Muscle of leg (tissue), 3 donors: ENCODE measurements at regions not wholly inside any gene's neighbourhood (a gene's known extent, or its start where the extent isn't known, plus 50 kb on each side); places are given as distances from the start of the nearest gene placed in this dataset.

ENCODE experiments used
- DNase-seq: peaks from one replicate; pipeline ENCODE4 v3.0.0; 2013
- H3K27ac ChIP-seq: one replicate; pipeline ENCODE4 v1.5.1; 2013; ENCODE audit warnings: mild to moderate bottlenecking, low read length, control low read depth
- H3K27me3 ChIP-seq: one replicate; pipeline ENCODE4 v1.6.1; 2013; ENCODE audit warnings: low read length; ENCODE audit not compliant: control insufficient read depth, insufficient read depth
- H3K36me3 ChIP-seq: one replicate; pipeline ENCODE4 v1.6.1; 2013; ENCODE audit warnings: low read length; ENCODE audit not compliant: control insufficient read depth, insufficient read depth
- H3K4me1 ChIP-seq: one replicate; pipeline ENCODE4 v1.6.1; 2013; ENCODE audit warnings: low read length; ENCODE audit not compliant: control insufficient read depth, insufficient read depth
- H3K4me3 ChIP-seq: one replicate; pipeline ENCODE4 v1.5.1; 2013; ENCODE audit warnings: low read length, control low read depth
- H3K9me3 ChIP-seq: replicated peaks from 2 replicates; pipeline ENCODE4 v1.6.1; 2013; ENCODE audit warnings: low read depth, low read length; ENCODE audit not compliant: control insufficient read depth
- WGBS: methylation state at CpG from one replicate; pipeline ENCODE4 v1.1.5; 2013; ENCODE audit warnings: missing lambda C conversion rate; ENCODE audit not compliant: insufficient coverage; 5-methylcytosine and 5-hydroxymethylcytosine counted together

GRCh38 chr6:91114123-91114708 lies 527.3 kb upstream of the MAP3K7 start:
- Histone ChIP-seq H3K9me3 (no peaks in the 10 kb centered on the region), H3K27ac (no peak overlapping the region), H3K36me3 (no peaks in the 10 kb centered on the region), H3K27me3 (no peaks in the 10 kb centered on the region), H3K4me3 (no peak overlapping the region), H3K4me1 (no peaks in the 10 kb centered on the region)
- peak; percentile 21 for DNase-seq
- WGBS = 94% methylated on average over 2 of the region's 2 CpGs

- H3K27ac ChIP-seq = no peak overlapping the region
- no peak for DNase-seq
- no peaks in the 10 kb centered on the region for H3K9me3 ChIP-seq
- H3K36me3 ChIP-seq = no peaks in the 10 kb centered on the region
- WGBS = 100% methylated on average over 1 of the region's 2 CpGs
- H3K4me1 ChIP-seq = no peaks in the 10 kb centered on the region
- H3K27me3 ChIP-seq = no peaks in the 10 kb centered on the region
- no peak overlapping the region for H3K4me3 ChIP-seq
Measured at GRCh38 chr6:91106083-91106482, 519.2 kb upstream of the MAP3K7 start.

- no peak for DNase-seq
- Histone ChIP-seq H3K4me1 (no peaks in the 10 kb centered on the region), H3K9me3 (no peaks in the 10 kb centered on the region)
Measured at GRCh38 chr6:91105532-91105931, 518.7 kb upstream of the MAP3K7 start.

GRCh38 chr6:91099479-91099878 lies 512.6 kb upstream of the MAP3K7 start:
- Histone ChIP-seq H3K4me1 (peaks cover 6% of the 10 kb centered on the region), H3K27ac (no peak overlapping the region), H3K27me3 (no peaks in the 10 kb centered on the region), H3K4me3 (no peak overlapping the region), H3K9me3 (no peaks in the 10 kb centered on the region), H3K36me3 (no peaks in the 10 kb centered on the region)
- 83% methylated on average over 1 of the region's 1 CpG for WGBS
- no peak for DNase-seq

More at GRCh38 chr6:91105532-91105931, 518.7 kb upstream of the MAP3K7 start:
- Histone ChIP-seq H3K27ac (no peak overlapping the region), H3K27me3 (no peaks in the 10 kb centered on the region), H3K36me3 (no peaks in the 10 kb centered on the region), H3K4me3 (no peak overlapping the region)

- DNase-seq = no peak
Measured at GRCh38 chr6:91098006-91098405, 511.1 kb upstream of the MAP3K7 start.

GRCh38 chr6:91097364-91097763 lies 510.5 kb upstream of the MAP3K7 start:
- Histone ChIP-seq H3K27ac (no peak overlapping the region), H3K4me1 (peaks cover 6% of the 10 kb centered on the region), H3K27me3 (no peaks in the 10 kb centered on the region), H3K36me3 (no peaks in the 10 kb centered on the region), H3K4me3 (no peak overlapping the region), H3K9me3 (no peaks in the 10 kb centered on the region)
- 17% methylated on average over 2 of the region's 5 CpGs for WGBS
- peak; percentile 88 for DNase-seq

More at GRCh38 chr6:91098006-91098405, 511.1 kb upstream of the MAP3K7 start:
- Histone ChIP-seq H3K27ac (no peak overlapping the region), H3K9me3 (no peaks in the 10 kb centered on the region), H3K4me1 (peaks cover 6% of the 10 kb centered on the region), H3K4me3 (no peak overlapping the region), H3K36me3 (no peaks in the 10 kb centered on the region), H3K27me3 (no peaks in the 10 kb centered on the region)
- 67% methylated on average over 1 of the region's 5 CpGs for WGBS

- Histone ChIP-seq H3K27ac (no peak overlapping the region), H3K9me3 (no peaks in the 10 kb centered on the region), H3K4me3 (no peak overlapping the region), H3K36me3 (no peaks in the 10 kb centered on the region), H3K4me1 (peaks cover 6% of the 10 kb centered on the region), H3K27me3 (no peaks in the 10 kb centered on the region)
- DNase-seq = no peak
Measured at GRCh38 chr6:91094806-91095475, 508.1 kb upstream of the MAP3K7 start.

- Histone ChIP-seq H3K4me1 (peaks cover 6% of the 10 kb centered on the region), H3K36me3 (no peaks in the 10 kb centered on the region), H3K4me3 (no peak overlapping the region), H3K9me3 (no peaks in the 10 kb centered on the region), H3K27me3 (no peaks in the 10 kb centered on the region), H3K27ac (no peak overlapping the region)
- no peak for DNase-seq
Measured at GRCh38 chr6:91094341-91094740, 507.5 kb upstream of the MAP3K7 start.

- Histone ChIP-seq H3K36me3 (no peaks in the 10 kb centered on the region), H3K27ac (no peak overlapping the region), H3K27me3 (no peaks in the 10 kb centered on the region), H3K4me3 (no peak overlapping the region), H3K9me3 (no peaks in the 10 kb centered on the region), H3K4me1 (peaks cover 2% of the 10 kb centered on the region)
- WGBS = no CpG with 5 or more reads among the region's 2 CpGs
- DNase-seq = no peak
Measured at GRCh38 chr6:91088976-91089375, 502.1 kb upstream of the MAP3K7 start.

GRCh38 chr6:91088515-91088914 lies 501.6 kb upstream of the MAP3K7 start:
- Histone ChIP-seq H3K4me1 (peaks cover 2% of the 10 kb centered on the region), H3K9me3 (no peaks in the 10 kb centered on the region), H3K4me3 (no peak overlapping the region), H3K36me3 (no peaks in the 10 kb centered on the region), H3K27ac (no peak overlapping the region), H3K27me3 (no peaks in the 10 kb centered on the region)
- no CpG with 5 or more reads among the region's 1 CpG for WGBS
- DNase-seq = no peak

GRCh38 chr6:91087908-91088307 lies 501.0 kb upstream of the MAP3K7 start:
- no peaks in the 10 kb centered on the region for H3K9me3 ChIP-seq
- H3K4me1 ChIP-seq = peaks cover 2% of the 10 kb centered on the region
- H3K27me3 ChIP-seq = no peaks in the 10 kb centered on the region
- no peak overlapping the region for H3K27ac ChIP-seq
- DNase-seq = peak; percentile 75
- H3K36me3 ChIP-seq = no peaks in the 10 kb centered on the region
- no peak overlapping the region for H3K4me3 ChIP-seq
- no CpG with 5 or more reads among the region's 4 CpGs for WGBS
